ENCODE measurements at regions not wholly inside any gene's neighbourhood (a gene's known extent, or its start where the extent isn't known, plus 50 kb on each side); places are given as distances from the start of the nearest gene placed in this dataset.

GRCh38 chr4:3701736-3702560, 64.2 kb upstream of the ADRA2C start:
- no peak for TF ChIP-seq USF2 (IDR thresholded peaks at IDR 0.05; ENCODE audit: low read depth, low read length)
- no peak for TF ChIP-seq USF2 (CRISPR knock-in tag; IDR thresholded peaks at IDR 0.05; ENCODE audit: borderline replicate concordance)
- TF ChIP-seq XRCC5 (optimal IDR thresholded peaks at IDR 0.05; ENCODE audit: low read length): no peak
- TF ChIP-seq ZNF281 (CRISPR knock-in tag; IDR thresholded peaks at IDR 0.05; ENCODE audit: borderline replicate concordance): no peak
- TF ChIP-seq ZHX1 (CRISPR knock-in tag; IDR thresholded peaks at IDR 0.05; ENCODE audit: low read depth): no peak
- no peak for TF ChIP-seq YY1 (IDR thresholded peaks at IDR 0.05; ENCODE audit: insufficient read depth, insufficient replicate concordance, low read depth, low read length)
